B cell (primary cell): ENCODE measurements at regions not wholly inside any gene's neighbourhood (a gene's known extent, or its start where the extent isn't known, plus 50 kb on each side); places are given as distances from the start of the nearest gene placed in this dataset.
"Not testable (repeated sequence)": the region's sequence is repeated elsewhere in the genome, so short reads cannot be mapped to it uniquely, and the experiment has no call there.

Source experiments
- ATAC-seq: fragments of 200-7000 bp; cut with Tn5 transposase; one replicate; pipeline ENCODE4 v1.10.0; 2021; ENCODE audit warnings: low read depth, mild to moderate bottlenecking, moderate number of reproducible peaks, moderate library complexity
- CTCF ChIA-PET: fragments of 350-600 bp; sonication (Branson Sonifier 250); formaldehyde crosslinking; loops from one replicate; lab custom pipeline; 2021; ENCODE audit warnings: antibody characterized with exemption, inconsistent platforms; lab: Charles Lee
- POLR2A ChIA-PET: fragments of 350-600 bp; sonication (Branson Sonifier 250); formaldehyde crosslinking; loops from one replicate; lab custom pipeline; 2021; ENCODE audit warnings: antibody characterized with exemption; lab: Charles Lee
- DNase-seq: peaks from one replicate; pipeline ENCODE4 v3.0.0; 2013
- H2AFZ ChIP-seq: 2 replicates; pipeline ENCODE4 v1.6.1; 2012; ENCODE audit warnings: mild to moderate bottlenecking, low read depth, low read length; ENCODE audit not compliant: insufficient read depth, poor library complexity, severe bottlenecking
- H3K27ac ChIP-seq, 2 donors: 1 replicate in 1 of 2; 2 replicates in 1 of 2; pipeline ENCODE4 v1.5.1; 2012 to 2013; ENCODE audit warnings: low read length in 2 of 2, mild to moderate bottlenecking in 2 of 2, moderate library complexity in 1 of 2
- H3K27me3 ChIP-seq, 4 experiments: fragments of 200-600 bp in 1 of 4; sonication (generic) in 1 of 4; replicated peaks in 1 of 4; 1 replicate in 2 of 4; 2 replicates in 2 of 4; pipeline versions ENCODE4 v1.6.1 to v1.7.0; 2013 to 2016; ENCODE audit warnings: low read length in 3 of 4, mild to moderate bottlenecking in 2 of 4, mixed read lengths in 1 of 4, moderate library complexity in 1 of 4; ENCODE audit not compliant: insufficient read depth in 4 of 4, control insufficient read depth in 3 of 4; ENCODE audit errors: control extremely low read depth in 1 of 4
- H3K36me3 ChIP-seq, 2 experiments: replicated peaks in 1 of 2; 1 replicate in 1 of 2; 2 replicates in 1 of 2; pipeline versions ENCODE4 v1.6.1 to v1.7.1; 2013; ENCODE audit warnings: low read length in 1 of 2; ENCODE audit not compliant: insufficient read depth in 2 of 2, control insufficient read depth in 1 of 2; ENCODE audit errors: control extremely low read depth in 1 of 2, extremely low read depth in 1 of 2
- H3K4me1 ChIP-seq, 2 donors: fragments of 200-600 bp in 1 of 2; sonication (generic) in 1 of 2; 1 replicate in 1 of 2; 2 replicates in 1 of 2; pipeline versions ENCODE4 v1.5.1 to v1.6.1; 2013 to 2017; ENCODE audit warnings: low read length in 2 of 2; ENCODE audit not compliant: control insufficient read depth in 2 of 2, insufficient read depth in 2 of 2
- H3K4me2 ChIP-seq: replicated peaks from 2 replicates; pipeline ENCODE3; 2012; ENCODE audit warnings: mild to moderate bottlenecking, low read depth, low read length; ENCODE audit not compliant: poor library complexity, severe bottlenecking
- H3K4me3 ChIP-seq, 5 experiments: fragments of 200-600 bp in 1 of 5; sonication (generic) in 1 of 5; 1 replicate in 3 of 5; 2 replicates in 2 of 5; pipeline versions ENCODE4 v1.5.1 to v1.7.0; 2011 to 2016; ENCODE audit warnings: low read length in 4 of 5, mild to moderate bottlenecking in 4 of 5, low read depth in 2 of 5, control low read depth in 1 of 5, moderate library complexity in 1 of 5; ENCODE audit not compliant: insufficient read depth in 1 of 5; ENCODE audit errors: control extremely low read depth in 1 of 5, extremely low read depth in 1 of 5
- H3K79me2 ChIP-seq: fragments of 200-600 bp; sonication (generic); one replicate; pipeline ENCODE4 v1.6.0; 2016; ENCODE audit warnings: low read length; ENCODE audit not compliant: control insufficient read depth, insufficient read depth
- H3K9ac ChIP-seq: fragments of 200-600 bp; sonication (generic); 2 replicates; pipeline ENCODE4 v1.6.1; 2017; ENCODE audit warnings: mild to moderate bottlenecking, low read length, moderate library complexity
- H3K9me3 ChIP-seq, 3 donors: one replicate each; pipeline versions ENCODE4 v1.6.1 to v1.7.1; 2013; ENCODE audit warnings: low read length in 2 of 3; ENCODE audit not compliant: control insufficient read depth in 2 of 3, insufficient read depth in 1 of 3; ENCODE audit errors: control extremely low read depth in 1 of 3
- H4K20me1 ChIP-seq: 2 replicates; pipeline ENCODE4 v1.6.0; 2012; ENCODE audit warnings: mild to moderate bottlenecking, low read length; ENCODE audit not compliant: insufficient read depth, control insufficient read depth, poor library complexity, severe bottlenecking
- H3K27ac Mint-ChIP-seq: one replicate; pipeline ENCODE4 v1.8.0; 2021; ENCODE audit warnings: mixed read lengths
- H3K27me3 Mint-ChIP-seq: one replicate; pipeline ENCODE4 v1.8.0; 2021; ENCODE audit warnings: mixed read lengths
- H3K4me1 Mint-ChIP-seq: one replicate; pipeline ENCODE4 v1.8.0; 2021; ENCODE audit warnings: mixed read lengths
- H3K4me3 Mint-ChIP-seq: one replicate; pipeline ENCODE4 v1.8.0; 2021; ENCODE audit warnings: mixed read lengths
- H3K9me3 Mint-ChIP-seq: one replicate; pipeline ENCODE4 v1.8.0; 2022; ENCODE audit warnings: mixed read lengths; ENCODE audit not compliant: insufficient read depth
- CTCF ChIP-seq: fragments of 200-600 bp; IDR thresholded peaks from one replicate; pipeline ENCODE4 v1.8.0; 2022; ENCODE audit warnings: antibody characterized with exemption, mild to moderate bottlenecking
- EZH2 ChIP-seq: IDR thresholded peaks from 2 replicates; pipeline ENCODE4 v1.6.1; 2012; ENCODE audit warnings: borderline replicate concordance, low read depth, mild to moderate bottlenecking, moderate library complexity, low read length; ENCODE audit not compliant: insufficient read depth, poor library complexity, severe bottlenecking
- WGBS: methylation state at CpG from one replicate; pipeline ENCODE4 v1.1.5; 2013; ENCODE audit warnings: missing lambda C conversion rate; ENCODE audit not compliant: insufficient coverage; 5-methylcytosine and 5-hydroxymethylcytosine counted together
- intact Hi-C: fragments of 100-400 bp; cut with micrococcal nuclease; formaldehyde crosslinking; loops from one replicate; pipeline ENCODE4 v1.10.0; 2022

- Mint-ChIP-seq H3K4me3 (no peak overlapping the region), H3K27ac (no peak overlapping the region), H3K9me3 (no peaks in the 10 kb centered on the region), H3K4me1 (no peaks in the 10 kb centered on the region), H3K27me3 (no peaks in the 10 kb centered on the region)
- no peak overlapping the region for H3K4me3 ChIP-seq
- H3K4me1 ChIP-seq = no peaks in the 10 kb centered on the region
- CTCF ChIA-PET = no interaction called here
- no peaks in the 10 kb centered on the region for H3K79me2 ChIP-seq
- H3K9me3 ChIP-seq = peaks cover 0 to 5% (median 0%) of the 10 kb centered on the region in 3 donors
- H3K4me2 ChIP-seq = no peak overlapping the region
- ATAC-seq (no peak), DNase-seq (no peak)
- intact Hi-C loops = no loop called here
- POLR2A ChIA-PET = no interaction called here
- H3K27ac ChIP-seq = no peak overlapping the region
- no peak for TF ChIP-seq CTCF
- no peaks in the 10 kb centered on the region for H3K27me3 ChIP-seq
- no peaks in the 10 kb centered on the region for H3K36me3 ChIP-seq
- no peak overlapping the region for H3K9ac ChIP-seq
- 100% methylated on average over 2 of the region's 3 CpGs for WGBS
- no peaks in the 10 kb centered on the region for H4K20me1 ChIP-seq
- H2AFZ ChIP-seq = no peak overlapping the region
Measured at GRCh38 chrX:87425618-87426017, 92.0 kb upstream of the KLHL4 start.

- Mint-ChIP-seq H3K27ac (no peak overlapping the region), H3K9me3 (no peaks in the 10 kb centered on the region), H3K4me3 (no peak overlapping the region), H3K27me3 (no peaks in the 10 kb centered on the region), H3K4me1 (no peaks in the 10 kb centered on the region)
- Histone ChIP-seq H3K79me2 (no peaks in the 10 kb centered on the region), H3K4me2 (no peak overlapping the region), H3K9me3 (no peaks in the 10 kb centered on the region), H3K27ac (no peak overlapping the region), H2AFZ (no peak overlapping the region), H3K9ac (no peak overlapping the region), H3K36me3 (no peaks in the 10 kb centered on the region), H4K20me1 (no peaks in the 10 kb centered on the region), H3K4me3 (no peak overlapping the region), H3K27me3 (no peaks in the 10 kb centered on the region), H3K4me1 (no peaks in the 10 kb centered on the region)
- TF ChIP-seq EZH2 (no peak), CTCF (no peak)
- ChIA-PET CTCF (no interaction called here), POLR2A (no interaction called here)
- ATAC-seq (no peak), DNase-seq (no peak)
- intact Hi-C loops = no loop called here
- no CpG with 5 or more reads among the region's 4 CpGs for WGBS
Measured at GRCh38 chrX:87434618-87435017, 83.0 kb upstream of the KLHL4 start.

- WGBS = 93% methylated on average over 3 of the region's 10 CpGs
- ATAC-seq, H3K27ac Mint-ChIP-seq: not testable (repeated sequence)
Measured at GRCh38 chrX:87448613-87449012, 69.0 kb upstream of the KLHL4 start.

More at GRCh38 chrX:87448613-87449012, 69.0 kb upstream of the KLHL4 start:
- H3K36me3 ChIP-seq, DNase-seq, H3K9me3 Mint-ChIP-seq, H3K27ac ChIP-seq, CTCF ChIA-PET, H3K4me2 ChIP-seq, H4K20me1 ChIP-seq, H3K9me3 ChIP-seq, H3K4me1 ChIP-seq, intact Hi-C loops, H3K4me1 Mint-ChIP-seq, H3K79me2 ChIP-seq, H3K9ac ChIP-seq, H3K27me3 Mint-ChIP-seq, H3K27me3 ChIP-seq, H3K4me3 ChIP-seq, H3K4me3 Mint-ChIP-seq, H2AFZ ChIP-seq, POLR2A ChIA-PET: not testable (repeated sequence)
